GM21447 (cell line): ENCODE measurements at regions not wholly inside any gene's neighbourhood (a gene's known extent, or its start where the extent isn't known, plus 50 kb on each side); places are given as distances from the start of the nearest gene placed in this dataset.
"Not testable (repeated sequence)": the region's sequence is repeated elsewhere in the genome, so short reads cannot be mapped to it uniquely, and the experiment has no call there.

Source experiments
- ATAC-seq: cut with Tn5 transposase; IDR thresholded peaks from one replicate; pipeline ENCODE4 v1.9.1; 2021; ENCODE audit not compliant: unreplicated experiment

DNA sequence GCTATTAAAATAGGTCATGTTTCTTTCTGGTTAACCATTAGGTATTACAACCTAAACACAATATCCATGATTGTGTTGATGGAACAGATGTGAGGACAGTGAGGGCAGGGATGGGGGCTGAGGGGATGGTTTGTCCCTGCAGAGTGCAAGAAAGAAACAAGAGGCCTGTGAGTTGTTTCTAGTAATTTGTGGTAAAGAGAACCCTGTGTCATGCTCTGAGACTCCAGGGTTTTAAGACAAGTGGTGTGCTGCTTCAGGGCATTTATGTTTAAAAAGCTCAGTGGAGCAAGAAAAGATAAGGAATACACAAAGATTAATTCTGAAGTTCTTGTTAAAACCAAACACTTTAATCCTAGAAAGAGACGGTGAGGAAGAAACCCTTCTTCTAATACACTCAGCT lies 656.5 kb downstream of the TLE1 start:
- ATAC-seq: no peak

DNA sequence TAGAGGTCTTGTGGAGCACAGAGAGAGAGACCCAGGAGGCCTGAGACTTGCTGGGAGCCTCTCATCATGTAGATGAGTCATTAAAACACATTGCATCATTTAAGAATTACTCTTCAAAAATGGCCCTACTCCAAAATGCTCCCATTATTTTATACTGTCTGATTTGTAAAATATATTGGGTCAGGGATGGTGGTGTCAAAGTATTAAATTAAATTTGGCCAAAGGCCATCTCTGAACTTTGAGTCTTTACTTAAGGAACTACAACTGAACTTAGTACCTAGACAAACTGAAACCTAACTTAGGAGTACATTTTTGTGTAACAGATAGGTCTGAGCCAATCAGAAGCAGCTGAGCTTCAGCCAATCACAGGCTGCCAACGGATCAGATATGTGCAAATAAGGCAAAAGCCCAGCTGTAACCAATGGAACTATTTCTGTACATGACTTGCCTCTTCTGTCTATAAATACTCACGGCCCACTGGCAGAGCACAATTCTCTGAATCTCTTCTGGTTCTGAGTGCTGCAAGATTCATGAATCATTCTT lies 657.2 kb downstream of the TLE1 start:
- no peak for ATAC-seq

DNA sequence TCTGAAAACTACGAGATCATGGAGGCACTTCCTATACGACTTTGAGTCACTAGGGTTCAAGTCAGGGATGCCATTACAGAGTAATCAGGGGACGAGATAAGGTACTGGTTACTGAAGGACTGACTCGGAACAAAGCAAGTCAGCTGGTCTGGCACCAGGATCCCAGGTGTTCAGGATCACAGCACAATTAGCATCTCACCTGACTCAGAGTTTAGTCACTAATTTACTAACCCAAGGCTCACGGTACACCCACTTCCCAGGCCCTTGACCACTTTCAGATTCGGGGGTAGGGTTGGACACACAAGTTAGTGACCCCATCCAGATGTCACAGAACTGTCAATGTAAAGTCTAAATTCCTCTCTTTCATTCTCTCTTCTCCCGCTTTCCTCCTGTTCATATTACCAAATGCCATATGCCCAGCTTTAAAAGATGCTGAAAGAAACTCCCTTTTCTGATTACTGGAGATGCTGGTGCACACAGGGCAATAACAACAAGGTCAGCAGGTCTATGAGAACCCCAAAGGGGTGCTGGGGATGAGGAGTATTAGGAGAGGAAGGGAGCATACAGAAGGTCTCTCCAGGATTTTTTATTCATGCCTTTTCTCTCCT lies 657.8 kb downstream of the TLE1 start:
- ATAC-seq: no peak

DNA sequence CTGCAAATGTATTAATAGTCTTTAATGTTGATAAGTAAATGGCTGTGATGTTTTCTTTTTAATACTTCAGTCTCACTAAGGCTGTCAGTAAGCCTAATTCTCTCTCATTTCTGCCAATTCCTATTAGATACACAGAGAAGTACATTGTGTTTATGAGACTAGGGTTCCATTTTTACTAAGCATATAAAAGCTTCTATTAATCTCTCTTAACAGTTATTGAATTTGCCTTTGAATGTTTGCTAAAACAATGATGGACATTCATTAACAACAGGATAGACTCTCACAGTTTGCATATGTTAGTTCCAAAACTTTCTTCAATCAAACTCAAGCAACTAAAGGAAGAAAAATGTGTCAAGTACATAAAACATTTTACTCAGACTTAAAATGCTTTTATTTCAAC lies 659.3 kb downstream of the TLE1 start:
- ATAC-seq: no peak

DNA sequence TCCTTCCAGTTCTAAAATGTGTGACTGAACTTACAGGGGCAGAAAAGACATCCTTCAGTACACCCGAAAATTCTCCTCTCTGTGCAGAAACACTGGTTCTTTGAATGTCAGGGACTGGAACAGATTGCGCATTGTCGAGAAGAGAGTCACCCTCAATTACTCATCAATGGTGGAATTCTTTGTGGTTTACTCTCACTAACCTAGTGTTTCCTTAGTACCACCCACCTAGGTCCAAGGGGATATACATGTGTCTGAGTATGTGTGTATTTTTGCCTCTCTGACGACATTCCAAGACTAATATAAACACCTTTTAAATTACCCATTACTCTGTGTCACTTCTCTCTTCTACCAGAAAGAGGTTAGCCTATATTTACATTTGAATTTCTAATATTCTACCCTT lies 660.8 kb downstream of the TLE1 start:
- ATAC-seq: no peak

DNA sequence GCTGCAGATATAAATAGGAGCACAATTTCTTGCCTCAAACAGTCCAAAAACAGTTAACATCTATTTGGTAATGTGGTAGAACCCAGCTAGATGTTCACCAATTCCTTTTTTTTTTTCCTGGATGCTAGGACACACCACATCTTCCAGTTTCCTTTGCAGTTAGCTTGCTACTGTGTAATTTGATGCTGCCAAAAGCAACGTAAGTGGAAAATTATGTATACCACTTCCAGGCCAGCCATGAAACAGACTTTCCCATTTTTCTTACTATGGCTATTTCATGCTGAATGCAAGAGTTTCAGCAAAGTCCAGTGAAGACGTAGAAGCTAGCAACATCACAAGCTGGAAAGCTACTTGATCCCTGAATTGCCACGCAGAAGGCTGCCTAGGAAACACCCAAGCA lies 667.2 kb downstream of the TLE1 start:
- ATAC-seq: no peak

DNA sequence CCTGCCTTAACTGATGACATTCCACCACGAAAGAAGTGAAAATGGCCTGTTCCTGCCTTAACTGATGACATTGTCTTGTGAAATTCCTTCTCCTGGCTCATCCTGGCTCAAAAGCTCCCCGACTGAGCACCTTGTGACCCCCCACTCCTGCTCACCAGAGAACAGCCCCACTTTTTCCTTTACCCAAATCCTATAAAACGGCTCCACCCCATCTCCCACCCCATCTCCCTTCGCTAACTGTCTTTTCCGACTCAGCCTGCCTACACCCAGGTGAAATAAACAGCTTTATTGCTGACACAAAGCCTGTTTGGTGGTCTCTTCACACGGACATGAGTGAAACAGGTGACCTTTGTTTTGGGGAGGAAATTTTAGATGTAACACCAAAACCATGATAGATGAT lies 674.4 kb downstream of the TLE1 start:
- ATAC-seq: not testable (repeated sequence)

DNA sequence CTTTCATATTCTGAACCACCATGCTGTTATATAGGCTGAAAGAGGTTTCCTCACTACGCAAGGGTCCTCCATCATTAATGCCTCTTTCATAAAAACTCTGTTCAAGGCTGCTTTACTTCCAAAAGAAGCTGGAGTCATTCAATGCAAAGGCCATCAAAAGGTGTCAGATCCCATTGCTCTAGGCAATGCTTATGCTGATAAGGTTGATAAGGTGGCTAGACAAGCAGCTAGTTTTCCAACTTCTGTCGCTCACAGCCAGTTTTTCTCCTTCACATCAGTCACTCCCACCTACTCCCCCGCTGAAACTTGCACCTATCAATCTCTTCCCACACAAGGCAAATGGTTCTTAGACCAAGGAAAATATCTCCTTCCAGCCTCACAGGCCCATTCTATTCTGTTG lies 676.2 kb downstream of the TLE1 start:
- ATAC-seq: not testable (repeated sequence)

DNA sequence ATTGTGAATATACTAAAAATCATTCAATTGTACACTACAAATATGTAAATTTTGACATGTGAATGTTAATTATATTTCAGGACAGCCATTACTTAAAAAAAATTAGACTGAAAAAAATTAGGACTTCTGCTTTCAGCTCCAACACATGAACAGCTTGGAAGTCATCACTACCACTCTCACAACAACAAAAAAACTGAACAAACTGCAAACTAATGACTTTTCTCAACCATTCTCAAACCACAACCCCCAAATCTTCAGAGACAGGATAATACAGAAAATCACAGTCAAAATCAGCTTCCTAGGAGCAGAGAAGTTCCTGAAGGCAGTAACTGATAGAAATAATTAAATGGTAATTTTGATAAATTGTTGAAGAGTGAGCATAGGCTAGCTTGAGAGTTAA lies 686.4 kb downstream of the TLE1 start:
- no peak for ATAC-seq

DNA sequence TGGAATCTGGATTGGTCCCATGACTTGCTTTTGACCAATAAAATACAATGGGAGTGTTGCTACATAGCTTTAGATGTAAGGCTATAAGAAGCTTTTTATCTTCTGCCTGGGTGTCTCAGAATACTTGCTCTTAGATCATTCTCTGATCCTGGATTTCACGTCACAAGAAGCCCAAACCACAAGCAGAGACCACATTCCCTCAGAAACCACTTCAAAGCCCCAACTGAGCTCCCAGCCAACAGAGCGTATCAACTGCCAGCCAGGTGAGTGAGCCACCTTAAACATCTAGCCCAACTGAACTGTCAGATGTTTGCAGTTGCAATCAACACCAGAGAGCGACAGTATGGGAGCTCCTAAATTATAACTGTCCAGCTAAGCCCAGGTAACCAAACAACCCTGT lies 687.1 kb downstream of the TLE1 start:
- ATAC-seq: no peak

DNA sequence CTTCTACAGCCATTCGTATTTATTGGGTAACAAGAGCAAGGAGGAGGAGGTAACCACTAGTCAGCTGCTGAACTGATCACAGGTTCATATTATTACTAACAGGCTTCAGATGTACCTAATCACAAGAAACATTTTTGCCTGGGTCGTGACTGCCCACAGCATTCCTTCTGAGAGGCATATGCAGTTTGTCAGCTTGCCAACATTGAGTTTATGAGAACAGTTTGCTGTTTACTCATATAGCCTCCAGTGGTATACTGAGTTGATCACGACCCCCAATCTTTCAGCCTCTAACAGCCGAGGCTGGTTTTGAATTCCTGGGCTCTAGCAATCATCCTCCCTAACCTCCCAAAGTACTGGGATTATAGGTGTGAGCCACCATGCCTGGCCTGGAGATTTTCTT lies 693.6 kb downstream of the TLE1 start:
- no peak for ATAC-seq

DNA sequence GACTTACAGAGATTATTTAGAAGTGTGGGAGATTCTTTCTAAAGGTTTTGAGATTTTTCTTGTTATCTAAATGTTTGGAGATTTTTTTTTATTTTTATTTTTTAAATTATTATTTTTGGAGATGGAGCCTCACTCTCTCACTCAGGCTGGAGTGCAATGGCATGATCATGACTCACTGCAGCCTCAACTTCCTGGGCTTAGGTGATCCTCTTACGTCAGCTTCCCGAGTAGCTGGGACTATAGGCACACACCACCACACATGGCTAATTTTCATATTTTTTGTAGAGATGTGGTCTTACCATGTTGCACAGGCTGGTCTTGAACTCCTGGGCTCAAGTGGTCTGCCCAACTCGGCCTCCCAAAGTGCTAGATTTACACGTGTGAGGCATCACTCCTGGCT lies 694.5 kb downstream of the TLE1 start:
- ATAC-seq: no peak

DNA sequence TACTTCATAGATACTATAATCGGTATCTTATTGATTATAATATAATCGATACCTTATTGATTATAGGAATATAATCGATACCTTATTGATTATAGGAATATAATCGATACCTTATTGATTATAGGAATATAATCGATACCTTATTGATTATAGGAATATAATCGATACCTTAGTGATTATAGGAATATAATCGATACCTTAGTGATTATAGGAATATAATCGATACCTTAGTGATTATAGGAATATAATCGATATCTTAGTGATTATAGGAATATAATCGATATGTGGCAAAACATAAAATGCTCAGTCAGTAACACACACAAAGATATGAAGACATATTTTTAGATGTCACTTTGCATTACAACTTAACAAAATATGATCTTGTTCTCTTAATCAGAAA lies 703.8 kb downstream of the TLE1 start:
- ATAC-seq: not testable (repeated sequence)

DNA sequence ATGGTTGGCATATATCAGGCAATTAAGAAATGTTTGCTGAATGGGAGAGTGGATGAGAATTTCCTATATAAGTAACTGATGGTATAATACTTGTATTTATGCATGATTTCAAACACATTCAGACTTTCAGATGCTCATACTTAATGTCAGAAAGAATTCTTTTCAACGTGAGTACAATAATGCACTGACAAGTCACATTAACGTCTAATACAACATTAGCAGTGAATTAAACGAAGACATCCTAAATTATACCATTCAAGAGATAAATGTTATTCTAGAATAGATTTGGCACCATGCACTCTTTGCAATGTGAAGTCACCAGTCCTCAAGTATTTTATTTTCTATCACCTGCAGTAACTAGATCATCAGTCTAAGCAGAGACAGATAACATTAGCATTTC lies 712.9 kb downstream of the TLE1 start:
- no peak for ATAC-seq

DNA sequence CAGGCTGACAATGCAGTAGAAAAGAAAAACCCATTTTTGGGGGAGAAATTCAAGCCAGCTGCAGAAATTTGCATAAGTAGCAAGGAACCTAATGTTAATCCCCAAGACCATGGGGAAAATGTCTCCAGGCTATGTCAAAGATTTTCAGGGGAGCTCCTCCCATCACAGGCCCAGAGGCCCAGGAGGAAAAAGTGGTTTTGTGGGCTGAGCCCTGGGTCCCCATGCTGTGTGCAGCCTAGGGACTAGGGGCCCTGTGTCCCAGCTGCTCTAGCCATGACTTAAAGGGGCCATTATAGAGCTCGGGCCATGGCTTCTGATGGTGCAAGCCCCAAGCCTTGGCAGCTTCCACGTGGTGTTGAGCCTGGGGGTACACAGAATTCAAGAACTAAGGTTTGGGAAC lies 719.0 kb downstream of the TLE1 start:
- ATAC-seq: not testable (repeated sequence)

DNA sequence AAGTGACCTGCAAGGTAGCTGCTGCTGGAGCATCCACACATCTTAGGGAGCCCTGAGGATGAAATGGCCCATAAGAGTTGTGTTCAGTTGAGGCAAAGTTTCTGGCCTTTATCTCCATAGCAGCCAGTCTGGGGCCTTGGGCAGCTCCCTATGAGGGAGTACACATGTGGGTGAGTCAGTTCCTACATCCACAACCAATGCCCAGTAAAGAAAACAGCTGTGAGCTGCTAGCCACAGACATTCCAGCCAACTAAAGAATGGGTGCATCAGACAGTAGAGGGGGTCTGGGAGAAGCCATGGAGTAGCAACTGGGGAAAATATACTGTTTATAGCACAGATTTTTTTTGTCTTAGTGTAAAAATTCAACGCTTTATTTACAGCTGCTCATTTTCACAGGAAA lies 720.7 kb downstream of the TLE1 start:
- ATAC-seq: no peak

DNA sequence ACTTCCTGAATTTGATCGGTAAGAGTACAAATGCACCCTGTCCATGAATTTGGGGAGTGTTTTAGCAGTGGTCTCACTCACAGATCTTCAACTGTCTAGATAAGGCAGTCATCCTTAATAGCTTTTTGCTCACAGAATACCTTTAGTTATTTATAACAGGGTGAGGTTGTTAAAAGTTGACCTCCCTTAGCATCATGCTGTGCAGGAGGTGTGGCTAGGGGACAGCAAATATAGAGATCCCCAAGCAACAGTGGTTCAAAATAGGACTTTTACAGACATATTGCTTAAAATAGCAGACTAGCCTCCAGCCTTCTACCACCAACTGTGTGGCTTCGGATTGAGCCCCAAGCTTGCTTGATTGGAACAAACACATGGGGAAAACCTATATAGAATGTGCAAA lies 724.4 kb downstream of the TLE1 start:
- no peak for ATAC-seq

DNA sequence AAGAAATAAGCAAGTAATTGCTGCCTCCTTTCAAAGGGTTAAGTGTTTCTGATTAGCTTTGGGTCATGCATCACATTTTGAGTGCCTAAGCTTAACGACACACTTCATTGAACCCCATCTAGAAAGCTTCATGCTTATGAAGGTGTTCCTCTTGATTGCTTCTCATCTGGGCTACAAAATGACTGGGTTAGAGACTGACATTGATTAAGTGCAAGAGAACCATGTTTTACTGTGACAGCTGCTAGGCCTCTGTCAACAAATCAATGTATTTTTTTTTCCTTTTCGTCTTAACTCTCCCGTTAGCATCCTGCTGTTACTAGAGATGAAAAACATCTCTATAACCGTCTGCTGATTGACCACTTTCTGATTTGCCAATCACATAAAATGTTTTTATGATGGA lies 725.0 kb downstream of the TLE1 start:
- ATAC-seq: no peak

DNA sequence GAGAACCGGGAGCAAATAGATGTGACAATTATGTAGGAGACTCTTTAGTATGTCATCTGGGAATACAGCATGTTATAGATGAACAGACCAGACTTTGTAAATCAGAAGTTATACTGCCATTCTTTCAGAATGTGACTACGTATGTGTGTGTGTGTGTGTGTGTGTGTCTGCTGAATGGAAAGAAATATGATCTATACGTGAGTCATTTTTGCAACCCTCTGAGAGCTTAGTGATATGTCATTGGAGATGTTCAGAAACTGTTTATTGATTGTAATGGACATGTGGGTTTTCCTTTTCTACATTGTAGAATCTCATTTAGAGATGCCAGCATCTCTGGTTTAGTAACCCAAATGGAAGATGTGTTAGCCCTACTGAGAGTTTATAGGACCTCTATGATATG lies 731.5 kb downstream of the TLE1 start:
- ATAC-seq: no peak

DNA sequence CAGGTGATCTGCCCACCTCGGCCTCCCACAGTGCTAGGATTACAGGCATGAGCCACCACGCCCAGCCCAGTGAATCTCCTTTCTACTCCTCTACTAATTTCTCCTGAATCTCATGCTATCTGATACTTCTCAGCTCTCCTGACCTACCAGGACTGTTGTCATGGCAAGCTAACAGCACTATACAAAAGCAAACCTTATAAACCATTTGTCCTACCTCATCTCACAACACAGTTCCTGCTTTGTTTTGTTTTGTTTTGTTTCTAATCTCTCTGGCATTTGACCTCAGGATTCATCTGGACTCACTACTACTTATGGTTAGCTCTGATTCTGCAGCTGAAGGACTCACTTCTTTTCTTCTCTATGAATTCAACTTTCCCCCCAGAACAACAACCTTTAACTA lies 734.8 kb downstream of the TLE1 start:
- no peak for ATAC-seq

DNA sequence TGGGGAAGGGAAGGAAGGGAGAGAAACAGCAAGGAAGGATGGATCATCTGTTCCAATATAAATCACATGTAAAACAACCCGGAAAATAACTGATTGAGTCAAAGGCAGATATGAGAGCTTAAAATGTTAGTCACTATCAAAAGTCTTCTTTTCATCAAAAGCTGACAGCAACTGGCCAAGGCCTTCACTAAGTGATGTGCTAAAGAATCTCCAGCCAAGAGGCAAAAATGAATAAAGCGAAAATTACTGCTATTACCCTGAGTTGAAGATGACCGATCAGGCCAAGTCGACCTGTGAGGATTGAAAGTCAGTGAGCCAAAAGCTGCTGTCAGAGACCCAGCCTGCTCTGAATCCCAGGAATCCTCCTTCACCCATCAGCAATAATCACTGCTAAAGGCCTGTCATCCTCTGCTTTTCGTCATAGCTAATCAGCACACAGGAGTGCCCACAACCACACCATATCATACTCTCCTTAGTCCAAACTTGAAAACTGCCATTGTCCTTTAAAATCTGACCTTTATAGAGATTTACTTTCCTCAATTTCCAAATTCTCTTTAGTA lies 736.9 kb downstream of the TLE1 start:
- no peak for ATAC-seq

DNA sequence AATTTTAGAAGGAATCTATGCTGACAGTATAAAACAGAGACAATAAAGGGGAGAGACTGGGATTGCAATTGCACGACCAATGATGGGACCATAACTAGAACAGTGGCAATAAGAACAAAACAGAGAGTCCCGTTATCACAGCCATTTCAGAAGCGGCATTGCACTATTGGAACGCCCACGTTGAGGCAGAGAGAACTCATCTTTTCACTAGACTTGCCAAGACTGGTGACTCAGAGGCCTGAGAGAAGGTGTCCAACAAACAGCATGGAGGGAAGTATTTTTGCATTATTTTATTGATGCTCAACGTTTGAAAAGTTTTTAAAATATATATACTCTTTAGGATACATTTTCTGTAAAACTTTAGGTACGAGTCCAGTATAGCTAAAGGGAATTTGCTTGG lies 737.7 kb downstream of the TLE1 start:
- ATAC-seq: no peak

DNA sequence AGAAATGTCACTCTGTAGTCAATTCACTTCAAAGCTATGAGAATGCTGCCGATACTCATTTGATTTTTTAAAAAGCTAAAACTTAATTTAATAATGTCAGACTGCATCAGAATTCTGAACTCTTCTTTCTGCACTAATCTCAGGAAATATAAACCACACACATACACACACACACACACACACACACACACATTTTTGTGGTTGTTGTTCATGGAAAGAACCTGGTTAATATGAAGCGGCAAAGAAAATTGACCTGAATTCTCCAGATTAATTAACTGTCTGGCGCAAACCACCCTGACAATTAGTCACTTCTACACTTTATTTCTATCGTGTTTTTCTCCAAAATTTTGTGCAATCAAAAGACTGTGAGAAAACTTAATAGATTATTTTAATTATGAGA lies 740.5 kb downstream of the TLE1 start:
- no peak for ATAC-seq
